Central memory CD8-positive, alpha-beta T cell (primary cell): ENCODE measurements at regions not wholly inside any gene's neighbourhood (a gene's known extent, or its start where the extent isn't known, plus 50 kb on each side); places are given as distances from the start of the nearest gene placed in this dataset.

Experiments
- ATAC-seq: fragments of 150-1000 bp; cut with Tn5 transposase; replicated peaks from 2 replicates; pipeline ENCODE4 v1.10.0; 2022; ENCODE audit warnings: mild to moderate bottlenecking, moderate FRiP score, moderate number of reproducible peaks; ENCODE audit not compliant: poor library complexity, severe bottlenecking; ENCODE audit errors: extremely low read depth
- DNase-seq, 2 donors: peaks; one replicate each; pipeline ENCODE4 v3.0.0; 2021; ENCODE audit warnings: low spot score in 2 of 2
- H3K27ac Mint-ChIP-seq: one replicate; pipeline ENCODE4 v1.8.0; 2022; ENCODE audit warnings: low read depth, mild to moderate bottlenecking, moderate library complexity, mixed read lengths
- H3K27me3 Mint-ChIP-seq: one replicate; pipeline ENCODE4 v1.8.0; 2022; ENCODE audit warnings: mixed read lengths
- H3K36me3 Mint-ChIP-seq: one replicate; pipeline ENCODE4 v1.8.0; 2022; ENCODE audit warnings: mild to moderate bottlenecking, moderate library complexity, mixed read lengths; ENCODE audit not compliant: insufficient read depth
- H3K4me1 Mint-ChIP-seq: one replicate; pipeline ENCODE4 v1.8.0; 2022; ENCODE audit warnings: mixed read lengths
- H3K4me3 Mint-ChIP-seq: one replicate; pipeline ENCODE4 v1.8.0; 2022; ENCODE audit warnings: mild to moderate bottlenecking, moderate library complexity, mixed read lengths
- H3K9me3 Mint-ChIP-seq: one replicate; pipeline ENCODE4 v1.8.0; 2022; ENCODE audit warnings: mixed read lengths

DNA sequence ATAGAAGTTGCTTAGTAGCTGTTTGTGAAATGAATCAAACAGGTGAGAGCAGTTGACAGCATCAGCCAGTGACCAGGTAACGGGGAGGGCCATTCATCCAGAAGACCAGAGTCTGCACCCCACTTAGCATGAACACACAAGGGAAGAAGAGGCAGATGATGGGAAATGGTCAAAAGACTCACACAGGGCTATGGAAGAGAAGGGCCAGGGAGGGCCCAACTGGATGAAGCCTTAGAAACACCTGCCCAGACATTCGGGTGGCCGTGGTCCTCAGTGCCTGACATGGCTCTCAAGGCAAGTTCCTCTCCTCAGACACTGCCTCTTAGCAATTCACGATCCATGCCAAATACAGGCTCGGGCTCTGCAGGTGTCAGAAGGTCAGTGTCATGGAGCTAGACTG lies 354.1 kb downstream of the TCERG1L start:
- no peaks in the 10 kb centered on the region for H3K4me1 Mint-ChIP-seq
- H3K27ac Mint-ChIP-seq: no peak overlapping the region

DNA sequence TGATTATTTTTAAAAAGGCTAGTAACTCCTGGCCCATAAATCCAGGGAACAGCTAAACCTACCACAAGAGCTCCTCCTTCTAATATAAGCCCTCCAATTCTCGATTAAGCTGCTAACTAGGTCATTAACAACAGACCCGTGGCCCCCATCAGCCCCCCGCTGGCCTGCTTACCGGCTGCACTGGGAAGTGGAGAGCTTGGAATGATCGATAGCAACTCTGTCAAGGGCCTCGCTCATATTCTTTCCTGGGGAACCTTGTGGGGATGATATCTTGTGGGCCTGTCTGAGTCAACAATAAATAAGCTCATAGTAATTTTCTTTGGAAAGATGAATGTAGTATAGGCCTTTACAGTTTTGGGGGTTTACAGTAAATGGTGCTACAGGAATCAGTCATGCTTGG lies 353.5 kb downstream of the TCERG1L start:
- ATAC-seq (no peak), DNase-seq (no peak)
- no peaks in the 10 kb centered on the region for H3K9me3 Mint-ChIP-seq
- no peak overlapping the region for H3K27ac Mint-ChIP-seq
- H3K27me3 Mint-ChIP-seq: no peaks in the 10 kb centered on the region
- no peak overlapping the region for H3K4me3 Mint-ChIP-seq
- no peaks in the 10 kb centered on the region for H3K36me3 Mint-ChIP-seq
- no peaks in the 10 kb centered on the region for H3K4me1 Mint-ChIP-seq

More for the DNA sequence above, 354.1 kb downstream of the TCERG1L start:
- Mint-ChIP-seq H3K9me3 (no peaks in the 10 kb centered on the region), H3K36me3 (no peaks in the 10 kb centered on the region), H3K4me3 (no peak overlapping the region), H3K27me3 (no peaks in the 10 kb centered on the region)
- ATAC-seq: no peak
- no peak for DNase-seq

DNA sequence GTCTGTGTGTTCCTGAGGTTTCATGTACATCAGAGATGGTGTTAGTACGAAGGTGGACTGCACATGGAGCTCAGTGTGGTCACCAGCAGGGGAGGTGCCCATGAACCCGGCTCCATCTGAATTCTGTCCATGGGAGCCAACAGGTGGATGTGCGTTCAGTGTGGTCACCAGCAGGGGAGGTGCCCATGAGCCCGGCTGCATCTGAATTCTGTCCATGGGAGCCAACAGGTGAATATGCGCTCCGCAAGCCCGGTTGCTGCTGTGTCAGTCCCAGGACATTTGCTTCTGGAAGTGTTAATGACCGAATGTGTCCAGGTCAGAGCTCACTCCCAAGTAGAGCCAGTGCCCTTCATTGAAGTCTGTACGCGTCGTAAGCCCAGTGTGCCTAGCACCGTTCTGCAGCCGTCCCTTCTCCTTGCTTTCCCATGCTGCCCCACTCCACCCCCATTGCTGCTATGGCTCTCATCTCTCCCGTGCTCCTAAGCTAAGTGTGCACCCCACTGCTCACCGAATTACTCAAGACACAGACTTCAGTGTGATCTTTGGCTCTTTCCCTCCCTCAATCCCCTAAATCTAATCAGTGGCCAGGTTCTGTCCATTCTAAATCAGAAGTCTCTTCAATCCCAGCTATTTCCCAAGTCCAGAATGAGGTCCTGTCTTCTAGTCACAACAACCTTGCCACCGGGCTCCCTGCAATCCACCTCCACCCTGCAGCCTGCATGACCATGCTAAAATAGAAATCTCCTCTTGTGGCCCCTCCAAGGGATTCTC lies 352.4 kb downstream of the TCERG1L start:
- H3K9me3 Mint-ChIP-seq: no peaks in the 10 kb centered on the region
- ATAC-seq (no peak), DNase-seq (no peak)
- H3K27me3 Mint-ChIP-seq: no peaks in the 10 kb centered on the region
- H3K27ac Mint-ChIP-seq: no peak overlapping the region
- H3K4me3 Mint-ChIP-seq: no peak overlapping the region
- H3K36me3 Mint-ChIP-seq: no peaks in the 10 kb centered on the region
- no peaks in the 10 kb centered on the region for H3K4me1 Mint-ChIP-seq

DNA sequence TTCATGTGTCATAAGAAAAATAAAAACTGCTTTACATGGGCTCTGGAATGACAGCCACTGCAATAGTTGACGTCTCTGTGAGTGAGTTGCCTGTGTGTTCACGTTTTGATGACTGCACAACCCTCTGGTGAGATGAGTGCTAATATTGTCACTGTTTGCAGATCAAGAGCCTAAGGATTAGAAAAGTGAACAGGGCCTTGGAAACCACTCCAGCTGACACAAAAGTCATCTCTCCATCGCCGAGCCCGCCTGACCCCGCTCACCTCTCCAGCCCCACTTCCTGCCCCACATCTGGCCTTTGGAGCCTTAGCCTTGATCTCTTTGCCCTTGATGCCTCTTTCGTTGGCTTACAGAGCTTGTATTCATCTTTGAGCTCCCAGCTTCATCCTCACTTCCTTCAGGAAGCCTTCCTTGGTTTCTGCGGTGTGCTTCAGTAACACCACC lies 351.7 kb downstream of the TCERG1L start:
- no peak for DNase-seq
- Mint-ChIP-seq H3K36me3 (no peaks in the 10 kb centered on the region), H3K27ac (no peak overlapping the region), H3K4me3 (no peak overlapping the region), H3K4me1 (no peaks in the 10 kb centered on the region), H3K27me3 (no peaks in the 10 kb centered on the region), H3K9me3 (no peaks in the 10 kb centered on the region)
- ATAC-seq: no peak

DNA sequence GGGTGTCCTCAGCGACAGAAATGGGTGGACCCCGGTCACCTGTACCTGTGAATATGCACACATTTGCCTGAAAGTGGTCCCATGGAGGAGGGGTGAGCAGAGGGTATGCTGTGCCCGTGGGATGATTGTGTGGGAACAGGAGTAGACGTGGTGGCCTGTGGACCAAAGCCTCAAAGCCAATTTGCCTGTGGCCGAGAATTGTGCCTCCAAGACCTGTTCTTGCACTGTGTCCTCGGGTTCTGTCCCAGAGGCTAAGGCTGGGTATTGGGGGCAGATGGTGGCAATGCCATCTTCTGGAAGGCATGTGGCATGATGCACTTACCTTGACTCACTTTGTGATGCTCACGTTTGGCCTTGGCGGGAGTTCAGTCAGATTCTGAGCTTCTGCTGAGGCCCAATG lies 351.0 kb downstream of the TCERG1L start:
- ATAC-seq: no peak
- Mint-ChIP-seq H3K27ac (no peak overlapping the region), H3K36me3 (no peaks in the 10 kb centered on the region), H3K4me3 (no peak overlapping the region), H3K4me1 (no peaks in the 10 kb centered on the region), H3K27me3 (no peaks in the 10 kb centered on the region), H3K9me3 (no peaks in the 10 kb centered on the region)
- DNase-seq: no peak

DNA sequence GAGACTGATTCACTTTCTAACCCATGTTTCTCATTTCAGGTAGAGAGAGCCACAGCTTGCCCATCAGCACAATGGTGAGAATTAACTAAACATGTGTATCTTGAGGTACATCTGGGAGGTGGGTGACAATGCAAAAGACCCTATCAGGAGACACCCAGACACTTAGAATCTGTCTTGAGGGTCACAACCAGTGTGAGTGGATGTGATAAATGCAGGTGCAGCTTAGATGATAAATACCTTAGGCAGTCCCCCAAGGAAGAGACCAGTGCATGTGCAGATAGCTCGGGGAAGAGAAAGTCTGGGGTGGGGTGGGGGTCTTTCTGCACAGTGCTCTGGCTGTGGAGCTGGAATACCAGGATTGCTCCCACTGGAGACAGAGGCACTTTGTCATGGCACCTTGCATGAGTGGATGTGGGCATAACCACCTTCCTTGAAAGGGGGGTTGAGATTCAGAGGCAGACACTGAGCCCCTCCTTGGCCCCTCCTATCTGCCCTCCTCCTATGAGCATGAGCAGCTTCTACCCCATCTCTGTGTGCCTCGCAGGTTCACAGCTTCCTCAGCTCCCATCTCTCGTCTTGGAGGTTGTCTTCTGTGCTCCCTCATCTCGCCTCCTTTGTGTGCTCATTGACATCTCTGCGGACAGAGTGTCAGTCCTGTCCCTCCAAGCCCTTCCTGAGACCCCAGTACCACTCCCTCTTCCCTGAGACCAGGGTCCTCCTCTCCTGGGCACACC lies 349.8 kb downstream of the TCERG1L start:
- H3K4me3 Mint-ChIP-seq: no peak overlapping the region
- ATAC-seq (no peak), DNase-seq (no peak)
- no peaks in the 10 kb centered on the region for H3K27me3 Mint-ChIP-seq
- no peaks in the 10 kb centered on the region for H3K4me1 Mint-ChIP-seq
- no peaks in the 10 kb centered on the region for H3K36me3 Mint-ChIP-seq
- H3K27ac Mint-ChIP-seq: no peak overlapping the region
- H3K9me3 Mint-ChIP-seq: no peaks in the 10 kb centered on the region

DNA sequence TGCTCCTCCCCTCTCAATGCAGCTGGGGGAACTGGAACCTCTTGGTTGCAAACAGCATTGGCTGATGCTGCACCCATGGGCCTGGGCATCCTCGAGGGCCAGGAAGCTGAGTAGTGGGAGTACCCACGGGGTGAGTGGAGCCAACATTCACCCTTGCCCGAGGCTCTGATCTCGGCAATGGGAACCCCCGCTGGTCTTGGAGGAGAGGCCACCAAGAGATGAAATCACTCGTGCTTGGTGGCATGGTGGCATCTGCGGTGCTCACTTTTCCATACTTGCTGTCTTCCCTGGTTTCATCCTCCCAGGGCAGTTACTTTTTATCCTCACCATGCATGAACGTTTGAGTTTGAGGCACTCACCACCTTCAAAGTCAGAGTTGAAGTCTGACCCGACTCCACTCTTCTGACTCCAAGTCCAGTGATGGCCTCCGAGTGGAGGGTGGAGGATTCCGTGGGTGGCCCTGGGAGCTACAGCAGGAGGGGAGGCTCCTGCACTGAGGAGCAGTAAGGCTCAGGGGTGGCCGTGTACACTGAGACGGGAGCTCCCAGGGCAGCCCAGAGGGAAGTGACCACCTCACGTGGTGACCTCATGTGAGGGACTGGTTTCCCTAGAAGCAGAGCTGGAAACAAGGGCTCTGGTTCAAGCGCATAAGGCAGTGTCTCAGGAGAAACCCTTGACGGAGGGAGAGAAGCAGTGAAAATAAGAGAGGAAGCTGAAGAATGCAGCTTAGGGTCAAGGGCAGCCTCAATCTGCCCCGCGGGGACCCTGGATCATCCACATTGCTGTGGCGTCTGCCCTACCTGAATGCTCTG lies 349.1 kb downstream of the TCERG1L start:
- Mint-ChIP-seq H3K27ac (no peak overlapping the region), H3K27me3 (no peaks in the 10 kb centered on the region), H3K4me3 (no peak overlapping the region), H3K4me1 (no peaks in the 10 kb centered on the region), H3K9me3 (no peaks in the 10 kb centered on the region), H3K36me3 (no peaks in the 10 kb centered on the region)
- ATAC-seq (no peak), DNase-seq (no peak)

DNA sequence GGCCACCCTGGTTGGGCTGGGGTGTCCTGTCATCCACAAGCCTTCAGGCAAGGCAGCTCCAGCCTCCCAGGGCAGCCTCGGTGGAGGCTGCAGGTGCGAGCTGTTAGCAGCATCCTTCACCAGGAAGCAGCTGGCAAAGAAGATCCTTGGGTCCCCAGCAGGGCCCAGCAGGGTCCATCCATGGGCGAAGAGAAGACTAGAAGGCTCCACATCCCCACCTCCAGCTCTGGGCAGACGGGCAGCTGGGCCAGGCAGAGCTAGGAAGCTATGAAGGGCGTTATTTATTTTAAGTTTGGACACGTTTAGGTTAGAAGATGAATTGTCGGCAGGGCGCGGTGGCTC lies 348.5 kb downstream of the TCERG1L start:
- Mint-ChIP-seq H3K36me3 (no peaks in the 10 kb centered on the region), H3K4me3 (no peak overlapping the region), H3K27ac (no peak overlapping the region), H3K4me1 (no peaks in the 10 kb centered on the region), H3K9me3 (no peaks in the 10 kb centered on the region), H3K27me3 (no peaks in the 10 kb centered on the region)
- no peak for DNase-seq
- ATAC-seq: no peak

DNA sequence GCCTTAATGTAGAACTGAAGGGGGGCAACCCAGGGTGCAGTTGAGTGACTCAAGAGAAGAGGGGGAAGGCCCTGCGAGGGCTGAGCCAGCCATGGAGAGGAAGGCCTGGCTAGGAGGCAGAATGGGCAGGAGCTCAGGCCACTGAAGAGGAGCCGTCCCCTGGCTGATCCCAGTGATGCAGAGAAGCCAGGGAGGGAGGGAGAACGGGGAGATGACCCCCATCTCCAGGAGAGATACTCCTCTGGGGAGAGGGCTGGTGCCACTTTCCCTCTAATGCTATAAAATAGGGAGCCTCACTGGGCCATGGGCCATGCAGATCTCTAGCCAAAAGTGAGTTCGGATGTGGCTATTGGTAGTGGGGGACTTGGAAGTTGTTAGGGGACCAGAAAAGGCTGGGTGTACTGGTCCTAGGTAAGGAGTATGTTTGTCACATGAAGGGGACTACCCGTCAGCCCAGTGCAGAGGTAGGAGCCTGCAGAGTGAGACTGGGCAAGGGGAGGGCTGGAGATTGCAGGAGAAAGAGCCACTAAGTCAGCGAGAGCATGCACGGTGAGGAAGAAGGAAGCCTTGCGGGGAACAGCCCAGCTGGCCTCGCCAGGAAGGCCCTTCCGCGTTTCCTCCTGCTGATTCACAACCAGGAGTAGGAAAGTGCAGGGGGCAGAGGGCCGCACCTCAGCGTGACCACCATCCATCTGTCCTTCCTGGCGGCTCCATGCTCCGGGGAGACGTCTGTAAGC lies 347.6 kb downstream of the TCERG1L start:
- Mint-ChIP-seq H3K4me3 (no peak overlapping the region), H3K27ac (no peak overlapping the region), H3K9me3 (no peaks in the 10 kb centered on the region), H3K27me3 (no peaks in the 10 kb centered on the region), H3K4me1 (no peaks in the 10 kb centered on the region), H3K36me3 (no peaks in the 10 kb centered on the region)
- no peak for DNase-seq
- no peak for ATAC-seq

DNA sequence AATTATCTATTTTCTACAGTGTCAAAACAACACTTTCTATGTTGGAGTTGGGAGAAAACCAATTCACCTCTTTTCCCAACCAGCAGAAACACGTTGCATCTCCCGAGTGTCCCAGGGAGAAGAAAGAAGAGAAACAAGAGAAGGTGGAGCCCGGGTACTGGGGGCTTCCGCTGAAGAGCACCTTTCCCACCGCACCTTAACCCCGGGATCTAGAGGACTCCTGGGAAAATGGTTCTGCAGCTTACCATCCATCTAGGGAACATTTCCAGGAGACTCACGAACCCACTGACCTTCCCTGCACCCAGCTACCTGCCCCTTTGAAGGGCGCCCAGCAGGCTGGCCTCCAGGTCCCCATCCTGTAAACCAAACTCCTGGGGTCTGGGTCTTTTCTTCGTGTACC lies 346.8 kb downstream of the TCERG1L start:
- H3K27ac Mint-ChIP-seq: no peak overlapping the region
- no peaks in the 10 kb centered on the region for H3K36me3 Mint-ChIP-seq
- no peaks in the 10 kb centered on the region for H3K9me3 Mint-ChIP-seq
- ATAC-seq (no peak), DNase-seq (no peak)
- H3K27me3 Mint-ChIP-seq: no peaks in the 10 kb centered on the region
- H3K4me1 Mint-ChIP-seq: no peaks in the 10 kb centered on the region
- no peak overlapping the region for H3K4me3 Mint-ChIP-seq

DNA sequence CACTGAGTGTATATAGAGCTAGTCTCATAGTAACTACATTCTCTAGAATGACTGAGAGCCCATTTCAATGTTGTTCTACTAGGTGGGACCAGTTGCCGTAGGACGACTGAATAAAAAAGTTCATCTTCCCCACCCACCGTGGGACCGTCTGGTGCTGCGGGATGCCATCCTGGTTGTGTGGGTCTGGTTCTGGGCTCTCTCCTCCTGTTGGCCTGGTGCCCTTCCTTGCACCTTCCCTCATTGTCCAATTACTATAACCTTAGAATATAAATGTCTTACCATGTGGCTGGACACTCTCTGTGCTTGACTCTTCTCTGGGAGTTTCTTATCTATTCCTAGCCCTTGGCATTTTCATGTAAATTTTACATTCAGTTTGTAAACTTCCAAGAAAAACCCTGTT lies 344.4 kb downstream of the TCERG1L start:
- DNase-seq: no peak
- Mint-ChIP-seq H3K27ac (no peak overlapping the region), H3K9me3 (no peaks in the 10 kb centered on the region), H3K4me3 (no peak overlapping the region), H3K27me3 (no peaks in the 10 kb centered on the region), H3K4me1 (no peaks in the 10 kb centered on the region), H3K36me3 (no peaks in the 10 kb centered on the region)
- ATAC-seq: no peak

DNA sequence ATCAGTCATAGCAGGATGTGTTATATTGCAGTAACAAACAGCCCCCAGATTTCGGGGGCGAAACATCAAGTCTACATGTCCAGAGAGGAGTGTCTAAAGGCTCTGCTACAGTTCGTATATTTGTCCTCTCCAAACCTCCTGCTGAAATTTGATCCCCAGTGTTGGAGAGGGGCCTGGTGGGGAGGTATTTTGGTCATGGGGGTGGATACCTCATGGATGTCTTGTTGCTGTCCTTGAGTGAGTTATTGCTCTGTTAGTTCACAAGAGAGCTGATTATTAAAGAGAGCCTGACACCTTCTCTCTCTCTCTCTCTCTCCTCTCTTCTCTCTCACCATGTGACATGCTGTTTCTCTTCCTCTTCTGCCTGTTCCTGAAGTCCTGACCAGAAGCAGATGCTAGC lies 343.7 kb downstream of the TCERG1L start:
- no peak overlapping the region for H3K27ac Mint-ChIP-seq
- no peaks in the 10 kb centered on the region for H3K4me1 Mint-ChIP-seq
- DNase-seq (no peak), ATAC-seq (no peak)
- no peak overlapping the region for H3K4me3 Mint-ChIP-seq
- H3K27me3 Mint-ChIP-seq: no peaks in the 10 kb centered on the region
- H3K9me3 Mint-ChIP-seq: no peaks in the 10 kb centered on the region
- H3K36me3 Mint-ChIP-seq: no peaks in the 10 kb centered on the region
